Adrenal gland (tissue), 5 donors: ENCODE measurements at regions not wholly inside any gene's neighbourhood (a gene's known extent, or its start where the extent isn't known, plus 50 kb on each side); places are given as distances from the start of the nearest gene placed in this dataset.

Source experiments
- POLR2A ChIP-seq, 2 donors: fragments of 450-650 bp; IDR thresholded peaks; one replicate each; pipeline ENCODE4 v1.6.1; 2017; ENCODE audit warnings: antibody characterized with exemption in 2 of 2, mild to moderate bottlenecking in 2 of 2, moderate library complexity in 1 of 2
- TF ChIP-seq, protein P1 (sequence below), 6 experiments: fragments of 450-650 bp in 4 of 6; fragments of 200-600 bp in 2 of 6; sonication (generic) in 1 of 6; IDR thresholded peaks; 1 replicate in 5 of 6; 2 replicates in 1 of 6; pipeline versions ENCODE4 v1.5.1 to v1.8.0; 2016 to 2021; ENCODE audit warnings: antibody characterized with exemption in 6 of 6, mild to moderate bottlenecking in 2 of 6, moderate library complexity in 1 of 6
- donor health status: DM: no; HTN: no; CAD: no.

DNA sequence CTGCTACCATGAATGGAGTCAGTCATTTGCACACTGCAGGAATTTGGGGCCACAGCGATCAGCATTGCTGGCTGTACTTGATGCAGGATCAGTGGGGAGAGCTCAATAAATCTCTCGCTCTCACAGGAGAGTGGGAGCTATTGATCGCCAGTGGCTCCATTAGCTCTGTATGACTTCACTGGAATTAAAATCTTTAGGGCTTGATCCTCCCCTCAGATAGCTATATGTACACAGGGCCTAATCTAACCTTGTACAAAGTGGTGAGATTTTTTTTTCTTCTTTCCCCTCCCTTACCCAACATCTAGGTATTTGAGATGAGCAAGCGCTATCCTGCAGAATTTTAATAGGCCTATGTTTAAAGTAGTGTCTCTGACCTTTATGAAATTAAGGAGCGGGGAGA is 84.9 kb downstream of the IZUMO3 start:
- TF ChIP-seq, protein P1, sequence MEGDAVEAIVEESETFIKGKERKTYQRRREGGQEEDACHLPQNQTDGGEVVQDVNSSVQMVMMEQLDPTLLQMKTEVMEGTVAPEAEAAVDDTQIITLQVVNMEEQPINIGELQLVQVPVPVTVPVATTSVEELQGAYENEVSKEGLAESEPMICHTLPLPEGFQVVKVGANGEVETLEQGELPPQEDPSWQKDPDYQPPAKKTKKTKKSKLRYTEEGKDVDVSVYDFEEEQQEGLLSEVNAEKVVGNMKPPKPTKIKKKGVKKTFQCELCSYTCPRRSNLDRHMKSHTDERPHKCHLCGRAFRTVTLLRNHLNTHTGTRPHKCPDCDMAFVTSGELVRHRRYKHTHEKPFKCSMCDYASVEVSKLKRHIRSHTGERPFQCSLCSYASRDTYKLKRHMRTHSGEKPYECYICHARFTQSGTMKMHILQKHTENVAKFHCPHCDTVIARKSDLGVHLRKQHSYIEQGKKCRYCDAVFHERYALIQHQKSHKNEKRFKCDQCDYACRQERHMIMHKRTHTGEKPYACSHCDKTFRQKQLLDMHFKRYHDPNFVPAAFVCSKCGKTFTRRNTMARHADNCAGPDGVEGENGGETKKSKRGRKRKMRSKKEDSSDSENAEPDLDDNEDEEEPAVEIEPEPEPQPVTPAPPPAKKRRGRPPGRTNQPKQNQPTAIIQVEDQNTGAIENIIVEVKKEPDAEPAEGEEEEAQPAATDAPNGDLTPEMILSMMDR (IDR thresholded peaks at IDR 0.05): no peak
- no peak for TF ChIP-seq POLR2A (IDR thresholded peaks at IDR 0.05)
